ENCODE measurements at regions not wholly inside any gene's neighbourhood (a gene's known extent, or its start where the extent isn't known, plus 50 kb on each side); places are given as distances from the start of the nearest gene placed in this dataset.

- no peaks in the 10 kb centered on the region for H3K79me2 ChIP-seq (ENCODE audit: insufficient read depth, low read length)
- ChIA-PET CTCF (no interaction called here), POLR2A (no interaction called here), RAD21 (ENCODE audit: low non-redundant PET in 1 of 2, low total read pairs in 2 of 2, uncharacterized antibody in 2 of 2, unreplicated experiment in 2 of 2) (no interaction called here)
- BruUV-seq (replicated peaks), result no TSS peak
- DNase-seq (ENCODE audit: low read depth, low spot score) (no peak), ATAC-seq (no peak)
- no peaks in the 10 kb centered on the region for H3K9me3 ChIP-seq (ENCODE audit: control insufficient read depth in 1 of 2, insufficient read depth in 1 of 2, low read depth in 1 of 2, low read length in 2 of 2)
- H3K9ac ChIP-seq (ENCODE audit: low read length), result no peak overlapping the region
- H3K27me3 ChIP-seq (ENCODE audit: insufficient read depth, low read length), result no peaks in the 10 kb centered on the region
- no peak overlapping the region for H3K4me2 ChIP-seq (ENCODE audit: low read length)
- TF ChIP-seq ZNF274 (IDR thresholded peaks at IDR 0.05; ENCODE audit: low read depth, low read length), result no peak
- no peak for TF ChIP-seq CTCF (IDR thresholded peaks at IDR 0.05 in 2 of 3, conservative IDR thresholded peaks at IDR 0.05 in 1 of 3; ENCODE audit: borderline replicate concordance in 1 of 3, insufficient read depth in 1 of 3, low read depth in 2 of 3, low read length in 2 of 3)
- no peak for TF ChIP-seq POLR2A (IDR thresholded peaks at IDR 0.05; ENCODE audit: borderline replicate concordance, extremely low read depth, insufficient read depth, insufficient read length)
- TF ChIP-seq FOSL1 (IDR thresholded peaks at IDR 0.05; ENCODE audit: low read depth), result no peak
- no peak for TF ChIP-seq REST (IDR thresholded peaks at IDR 0.05; ENCODE audit: low read depth)
- TF ChIP-seq SIN3A (IDR thresholded peaks at IDR 0.05; ENCODE audit: low read depth), result no peak
- no peak for TF ChIP-seq EGR1 (IDR thresholded peaks at IDR 0.05; ENCODE audit: low read depth)
- intact Hi-C loops (cut with micrococcal nuclease), result no loop called here
- H2AFZ ChIP-seq (ENCODE audit: low read depth, low read length, poor library complexity, severe bottlenecking), result no peak overlapping the region
- H3K4me1 ChIP-seq (ENCODE audit: control insufficient read depth in 1 of 2, insufficient read depth in 2 of 2, low read length in 2 of 2), result no peaks in the 10 kb centered on the region
- H3K4me3 ChIP-seq (replicated peaks in 1 of 2; ENCODE audit: low read depth in 1 of 2, low read length in 2 of 2), result no peak overlapping the region
- no peaks in the 10 kb centered on the region for H3K9me2 ChIP-seq (ENCODE audit: insufficient read depth)
- H3K36me3 ChIP-seq (ENCODE audit: control insufficient read depth in 1 of 2, insufficient read depth in 2 of 2, low read length in 2 of 2), result no peaks in the 10 kb centered on the region
- no peak overlapping the region for H3K27ac ChIP-seq (ENCODE audit: low read depth, low read length)
- no peaks in the 10 kb centered on the region for H4K20me1 ChIP-seq (ENCODE audit: insufficient read depth)
These were observed 57.2 kb downstream of the TNP1 start for GRCh38 chr2:216802516-216803215.

Measured in HCT116 (cell line).